HG02884 (cell line): ENCODE measurements at regions not wholly inside any gene's neighbourhood (a gene's known extent, or its start where the extent isn't known, plus 50 kb on each side); places are given as distances from the start of the nearest gene placed in this dataset.

ENCODE experiments used
- ATAC-seq: cut with Tn5 transposase; IDR thresholded peaks from one replicate; pipeline ENCODE4 v1.9.1; 2021; ENCODE audit warnings: mild to moderate bottlenecking, moderate library complexity; ENCODE audit not compliant: unreplicated experiment

- ATAC-seq: no peak
Observed at GRCh38 chr6:127053032-127053874, 65.2 kb upstream of the RSPO3 start.

GRCh38 chr6:127053875-127054235 lies 64.6 kb upstream of the RSPO3 start:
- no peak for ATAC-seq

- no peak for ATAC-seq
Observed at GRCh38 chr6:127058027-127058426, 60.4 kb upstream of the RSPO3 start.

GRCh38 chr6:127058936-127059335 lies 59.5 kb upstream of the RSPO3 start:
- ATAC-seq: no peak
